Femur (tissue), 1 donor: ENCODE measurements at regions not wholly inside any gene's neighbourhood (a gene's known extent, or its start where the extent isn't known, plus 50 kb on each side); places are given as distances from the start of the nearest gene placed in this dataset.
A peak's percentile ranks its signal among the peaks of the same experiment; 100 is the strongest.

Experiments used
- DNase-seq: peaks from one replicate; pipeline ENCODE4 v3.0.0-alpha.2; 2017

DNA sequence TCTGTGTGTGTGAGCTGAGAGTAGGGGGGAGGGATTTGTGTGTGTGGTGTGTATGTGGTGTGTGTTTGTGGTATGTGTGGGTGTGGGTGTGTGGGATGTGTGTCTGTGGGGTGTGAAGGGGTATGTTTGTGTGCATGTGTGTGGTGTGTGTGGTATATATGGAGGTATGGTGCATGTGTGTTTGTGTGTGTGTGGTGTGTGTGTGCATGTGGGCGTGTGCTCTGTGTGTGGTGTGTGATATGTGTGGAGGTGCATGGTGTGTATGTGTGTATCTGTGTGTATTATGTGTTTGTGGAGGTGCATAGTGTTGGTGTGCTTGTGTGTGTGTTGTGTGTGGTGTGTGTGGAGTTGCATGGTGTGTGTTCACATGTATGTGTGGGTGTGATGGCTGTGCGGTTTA, 106.0 kb downstream of the CMPK2 start:
- DNase-seq, result no peak

DNA sequence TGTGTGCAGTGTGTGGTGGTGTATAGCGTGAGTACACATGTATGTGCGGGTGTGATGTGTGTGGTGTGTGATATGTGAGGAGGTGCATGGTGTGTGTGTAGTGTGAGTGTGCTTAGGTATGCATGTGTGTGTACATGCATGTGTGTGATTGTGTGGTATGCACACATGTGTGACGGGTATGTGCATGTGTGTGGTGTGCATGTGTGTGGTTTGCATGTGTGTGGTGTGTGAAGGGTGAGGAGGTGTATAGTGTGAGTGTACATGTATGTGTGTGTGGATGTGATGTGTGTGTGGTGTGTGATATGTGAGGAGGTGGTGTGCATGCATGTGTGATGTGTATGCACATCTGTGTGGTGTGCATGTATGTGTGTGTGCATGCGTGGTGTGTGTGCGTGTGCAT, 105.6 kb downstream of the CMPK2 start:
- no peak for DNase-seq

DNA sequence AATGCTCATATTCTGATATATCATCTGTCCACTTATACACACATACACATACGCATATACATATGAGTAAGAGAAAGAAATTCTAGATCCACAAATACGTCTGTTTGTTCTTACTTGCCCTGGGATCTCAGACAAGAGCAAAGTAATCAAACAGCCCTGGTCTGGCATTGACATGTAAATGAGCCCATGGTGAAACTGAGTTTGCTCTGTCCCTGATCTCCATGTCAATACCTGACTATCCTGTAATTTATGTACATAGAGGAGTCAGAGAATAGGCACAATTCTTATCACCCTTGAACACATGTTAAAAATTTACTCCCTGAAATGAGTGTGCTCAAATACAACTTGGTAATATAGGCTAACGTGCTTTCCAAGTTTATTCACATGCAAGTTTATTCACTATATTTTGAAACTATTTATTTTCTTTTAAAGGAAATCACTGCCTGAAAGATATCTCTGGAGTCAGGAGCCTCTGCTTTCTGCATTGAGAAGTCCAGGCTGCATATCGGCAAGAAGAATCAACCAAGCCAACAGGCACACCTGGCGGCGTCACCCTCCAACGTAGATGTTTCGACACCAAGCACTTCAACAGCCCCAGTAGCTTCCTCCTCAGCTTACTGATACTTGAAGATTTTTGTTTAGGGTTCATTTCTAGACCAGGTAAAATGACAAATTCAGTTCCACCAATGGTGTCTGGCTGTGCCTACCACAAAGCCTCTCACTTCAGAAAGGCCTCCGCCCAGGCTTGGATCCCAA, 100.6 kb downstream of the CMPK2 start:
- no peak for DNase-seq

DNA sequence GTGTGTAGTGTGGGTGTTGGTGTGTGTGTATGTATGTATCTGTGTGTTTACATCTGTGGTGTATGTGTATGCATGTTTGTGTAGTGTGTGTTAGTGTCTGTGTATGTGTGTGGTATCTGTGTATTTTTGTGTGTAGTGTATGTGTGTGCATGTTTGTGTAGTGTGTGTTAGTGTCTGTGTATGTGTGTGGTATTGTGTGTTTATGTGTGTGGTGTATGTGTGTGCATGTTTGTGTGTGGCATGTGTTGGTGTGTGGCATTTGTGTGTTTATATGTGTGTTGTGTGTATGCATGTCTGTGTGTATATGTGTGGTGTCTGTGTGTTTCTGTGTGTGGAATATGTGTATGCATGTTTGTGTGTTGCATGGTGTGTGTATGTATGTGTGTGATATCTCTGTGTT, 96.4 kb downstream of the CMPK2 start:
- DNase-seq, result no peak

DNA sequence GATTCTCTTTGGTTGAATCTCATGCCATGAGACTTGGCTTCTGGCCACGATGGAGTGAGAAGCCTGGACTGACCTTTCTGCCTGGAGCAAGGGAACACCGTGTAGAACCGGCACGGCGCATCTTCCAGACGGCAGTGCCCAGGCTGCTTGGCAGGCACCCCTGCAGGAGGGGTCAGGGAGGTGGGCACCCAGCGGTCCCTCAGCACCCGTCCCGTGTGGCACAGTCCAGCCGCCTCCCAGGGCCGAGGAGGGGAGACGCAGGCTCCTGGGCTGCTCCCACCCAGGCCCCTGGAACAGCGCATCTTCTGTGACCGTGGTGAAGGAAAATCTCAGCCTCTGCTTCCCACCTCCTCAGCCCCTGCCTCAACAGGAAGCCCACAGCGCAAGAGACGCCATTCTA, 95.7 kb downstream of the CMPK2 start:
- DNase-seq, result no peak

DNA sequence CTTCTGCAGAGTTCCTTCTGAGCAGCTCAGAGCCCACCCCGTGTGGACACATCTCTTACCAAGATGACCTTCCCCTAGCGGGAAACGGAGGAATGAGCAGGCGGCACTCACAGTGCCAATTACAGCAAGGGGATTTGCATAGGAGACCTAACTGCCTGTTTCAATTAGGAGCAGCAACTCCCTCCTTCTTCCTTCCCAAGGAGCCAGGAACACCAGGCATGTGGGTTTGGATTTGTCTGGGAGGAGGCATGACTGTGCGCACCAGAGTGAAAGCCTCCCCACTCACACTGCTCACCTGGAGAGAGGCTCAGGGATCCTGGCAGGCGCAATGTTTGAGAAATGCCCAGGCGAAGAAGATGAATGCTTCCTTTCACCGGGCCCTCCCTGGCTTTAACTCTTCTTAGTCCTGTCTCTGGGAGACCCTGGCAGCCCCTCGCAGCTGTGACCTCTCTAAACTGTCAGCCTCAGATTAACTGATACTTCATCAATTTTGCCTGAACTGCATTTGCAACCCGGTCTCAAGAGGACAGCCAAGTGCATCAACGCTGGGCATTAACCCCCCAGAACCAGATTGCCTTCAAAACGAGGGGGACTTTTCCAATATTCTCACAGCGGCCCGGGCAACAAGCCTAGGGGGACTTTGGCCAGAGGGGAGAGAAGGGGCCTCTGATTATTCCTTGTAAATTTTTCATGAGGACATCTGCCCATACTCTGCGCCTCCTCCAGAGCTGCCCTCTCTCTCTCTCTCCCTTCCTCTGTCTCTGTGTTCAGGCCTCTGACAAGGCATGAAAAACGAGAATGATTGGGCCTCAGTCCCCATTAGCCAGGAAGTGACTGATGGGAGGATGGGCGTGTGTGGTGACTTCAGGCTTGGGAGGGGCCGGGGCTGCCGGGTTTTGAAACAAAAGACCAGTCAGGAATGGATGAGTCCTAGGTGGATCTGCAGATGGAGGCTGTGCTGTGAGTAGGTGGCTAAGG, 93.8 kb downstream of the CMPK2 start:
- no peak for DNase-seq

DNA sequence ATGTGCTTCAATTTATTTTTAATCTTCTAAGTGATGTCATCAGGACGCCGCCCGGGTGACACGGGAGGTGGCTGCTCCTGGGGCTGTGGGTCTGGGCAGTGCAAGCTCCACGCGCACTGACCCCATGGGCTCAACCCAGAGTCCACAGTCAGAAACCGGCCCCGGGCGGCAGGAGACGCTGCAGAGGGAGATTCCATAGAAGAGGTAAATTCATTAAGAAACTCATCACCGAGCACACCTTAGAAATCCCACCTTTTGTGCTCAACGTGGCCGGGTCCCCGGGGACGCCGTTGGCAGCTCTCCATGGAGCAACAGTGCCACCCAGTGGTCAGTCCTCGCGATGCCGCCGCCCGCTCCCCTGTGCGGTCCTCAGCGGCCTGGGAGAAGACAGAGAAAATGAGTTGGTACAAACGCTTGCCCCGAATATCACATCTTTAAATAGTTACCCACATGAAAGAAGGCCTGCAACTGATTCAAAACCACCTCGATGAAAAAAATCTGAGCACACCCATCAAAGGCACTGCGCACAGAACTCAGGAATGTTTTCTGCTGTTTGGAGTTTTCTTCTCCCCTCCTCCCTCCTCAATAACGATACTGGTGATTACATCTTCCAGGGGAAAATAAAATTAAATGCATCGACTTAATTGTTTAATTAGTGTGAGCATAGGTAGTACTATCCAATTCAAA, 92.6 kb downstream of the CMPK2 start:
- DNase-seq, result peak; percentile 80

DNA sequence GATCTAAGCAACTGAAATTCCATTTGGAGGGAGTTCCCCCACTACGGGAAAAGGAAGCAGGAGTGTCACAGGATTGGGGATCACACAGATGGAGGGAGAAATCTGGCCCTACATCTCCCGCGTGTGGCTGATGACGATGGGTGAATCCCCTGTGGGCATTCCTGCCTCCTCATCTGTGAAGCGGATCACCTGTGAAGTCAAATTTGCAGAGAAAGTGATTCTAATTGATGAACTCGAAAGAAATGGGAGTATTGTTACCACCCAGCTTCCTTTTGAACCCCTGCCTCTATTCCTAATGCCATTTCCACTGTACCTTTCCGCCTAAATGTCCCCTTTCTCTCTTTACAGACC, 92.0 kb downstream of the CMPK2 start:
- DNase-seq, result no peak

DNA sequence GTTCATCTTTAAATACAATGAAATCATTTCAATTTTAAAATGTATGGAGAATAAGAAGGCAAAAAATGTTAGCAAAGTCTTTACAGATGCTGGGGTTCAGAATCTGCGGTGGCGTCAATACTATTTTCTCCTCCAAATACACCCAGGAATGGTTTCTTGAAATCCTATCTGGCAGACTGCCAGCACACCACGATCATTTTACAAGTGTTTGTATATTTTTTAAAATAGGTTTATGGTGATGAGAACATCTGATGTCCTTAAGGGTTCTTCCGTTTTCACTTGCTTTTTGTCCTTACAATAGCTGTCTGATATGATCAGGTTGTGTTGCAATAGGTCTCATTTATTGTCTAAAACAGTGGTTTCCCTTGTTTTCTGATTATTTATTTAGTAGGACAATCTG, 89.6 kb downstream of the CMPK2 start:
- no peak for DNase-seq

DNA sequence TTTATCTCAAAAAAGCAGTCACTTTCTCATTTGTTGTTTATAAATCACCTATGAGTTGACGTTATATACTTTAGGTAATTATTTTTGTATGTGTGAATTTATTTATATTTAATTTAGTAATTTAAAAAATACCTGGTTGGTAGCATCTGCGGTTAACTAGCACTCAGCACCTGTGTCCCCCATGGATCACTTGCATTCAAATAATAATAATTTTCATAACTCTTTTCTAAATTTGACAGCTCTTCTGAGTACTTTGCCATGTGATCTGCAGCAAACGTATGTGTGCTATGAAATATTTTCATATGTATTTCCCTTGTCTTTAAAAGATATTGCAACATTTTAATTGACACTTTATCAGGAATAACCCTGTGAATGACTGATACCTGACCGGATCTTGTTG, 88.1 kb downstream of the CMPK2 start:
- no peak for DNase-seq

DNA sequence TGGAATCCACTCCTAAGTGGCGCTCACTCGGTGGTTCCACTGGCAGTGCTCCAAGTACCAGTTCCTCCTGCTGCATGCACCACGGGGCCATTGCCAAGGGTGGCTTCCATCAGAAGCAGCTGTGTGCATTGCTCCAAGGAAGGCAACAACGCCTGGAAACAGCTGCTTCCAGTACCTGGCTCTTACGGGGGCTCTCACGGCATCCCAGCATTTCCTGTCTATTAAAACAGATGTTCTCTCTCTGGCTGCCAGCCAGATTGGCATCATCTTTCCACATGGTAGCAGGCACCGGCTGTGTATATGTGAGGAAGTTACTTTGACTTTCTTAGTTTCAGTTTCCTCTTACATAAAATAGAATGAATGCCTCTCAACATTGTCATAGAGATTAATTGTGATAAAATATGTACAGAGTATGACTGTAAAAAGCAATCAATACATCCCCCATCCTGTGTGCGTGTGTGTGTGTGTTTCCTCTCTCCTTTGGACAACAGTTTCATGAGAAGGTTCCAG, 84.9 kb downstream of the CMPK2 start:
- DNase-seq, result peak; percentile 87

DNA sequence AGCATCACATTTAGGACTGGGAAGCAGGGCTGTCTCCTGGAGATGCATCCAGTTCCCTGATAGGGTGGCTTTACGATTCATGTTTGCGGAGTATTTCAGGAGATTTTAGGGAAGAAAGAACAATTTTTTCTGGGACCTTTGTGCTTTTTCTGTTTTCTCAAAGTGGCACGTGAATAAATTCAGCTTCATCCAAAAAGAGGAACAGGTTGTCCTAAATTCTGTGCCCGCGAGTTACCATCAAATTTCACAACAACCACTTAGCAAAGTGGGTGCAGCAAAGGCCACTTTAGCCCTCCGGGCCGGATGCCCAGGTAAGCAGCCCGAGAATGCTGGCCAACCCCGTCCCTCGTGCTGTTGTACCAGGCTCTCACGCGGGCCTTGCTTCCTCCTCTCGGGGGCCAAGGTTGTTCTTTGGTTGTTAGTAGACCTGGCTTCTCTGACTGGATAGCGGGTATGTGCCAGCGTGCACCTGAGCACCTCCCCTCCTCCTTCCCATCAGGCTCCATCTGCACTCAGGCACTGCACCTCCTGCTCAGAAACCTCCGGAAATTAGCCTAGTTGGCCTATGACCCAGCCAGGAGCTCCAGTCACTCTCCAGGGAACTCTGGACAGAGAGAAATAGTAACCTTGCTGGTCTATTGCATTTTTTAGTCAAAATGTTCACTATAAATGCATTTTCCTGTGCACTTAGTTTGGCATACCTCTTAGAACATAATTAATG, 83.0 kb downstream of the CMPK2 start:
- DNase-seq, result no peak

DNA sequence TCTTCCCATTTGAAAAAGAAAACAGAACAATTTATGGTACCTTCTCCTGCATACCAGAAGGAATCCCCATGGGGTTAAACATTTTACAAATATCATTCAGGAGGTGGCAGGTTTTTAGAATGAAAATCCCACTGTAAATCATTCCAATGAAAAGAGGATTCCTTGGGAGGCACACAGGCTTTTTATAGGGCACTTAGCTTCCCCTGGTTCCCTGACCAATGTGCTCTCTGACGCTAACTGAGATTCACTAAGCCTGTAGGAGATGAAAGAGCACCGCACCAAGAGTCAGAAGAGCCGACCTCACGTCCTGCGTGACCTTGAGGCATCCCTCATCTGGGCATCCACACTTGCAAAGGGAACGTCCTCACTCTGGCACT, 82.5 kb downstream of the CMPK2 start:
- no peak for DNase-seq

DNA sequence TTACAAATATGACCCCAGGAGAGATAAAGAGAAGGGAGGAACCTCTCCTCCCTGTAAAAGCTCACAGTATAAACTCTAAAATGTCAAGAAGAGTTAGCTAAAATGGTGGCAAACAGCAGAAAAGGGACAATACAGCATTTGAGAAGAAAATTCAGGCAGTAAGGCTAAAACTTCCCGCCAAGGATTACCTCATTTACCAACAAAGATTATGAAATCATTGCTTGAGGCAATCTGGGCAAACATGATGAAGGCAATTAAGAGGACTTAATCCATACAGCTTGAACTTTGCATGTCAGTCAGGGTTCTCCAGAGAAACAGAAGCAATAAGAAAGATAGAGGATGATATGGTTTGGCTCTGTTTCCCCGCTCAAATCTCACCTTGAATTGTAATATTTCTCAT, 81.4 kb downstream of the CMPK2 start:
- no peak for DNase-seq

DNA sequence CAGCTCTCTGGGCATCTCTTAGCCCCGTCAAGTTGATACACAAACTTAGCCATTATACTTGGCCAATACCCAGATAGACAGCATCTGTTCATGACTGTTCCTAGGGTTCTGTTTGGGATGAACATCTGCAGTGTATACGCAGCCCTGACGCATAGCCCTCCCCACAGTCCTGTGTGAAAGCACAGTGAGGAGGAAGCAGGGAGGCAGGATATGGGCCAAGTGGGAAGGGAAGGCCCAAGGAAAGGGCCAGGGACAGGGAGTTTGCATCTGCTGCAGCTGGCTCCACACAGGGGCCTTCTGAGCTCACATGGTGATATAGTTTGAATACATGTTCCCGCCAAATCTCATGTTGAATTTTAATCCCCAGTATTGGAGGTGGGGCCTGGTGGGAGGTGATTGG, 80.2 kb downstream of the CMPK2 start:
- DNase-seq, result peak; percentile 36

DNA sequence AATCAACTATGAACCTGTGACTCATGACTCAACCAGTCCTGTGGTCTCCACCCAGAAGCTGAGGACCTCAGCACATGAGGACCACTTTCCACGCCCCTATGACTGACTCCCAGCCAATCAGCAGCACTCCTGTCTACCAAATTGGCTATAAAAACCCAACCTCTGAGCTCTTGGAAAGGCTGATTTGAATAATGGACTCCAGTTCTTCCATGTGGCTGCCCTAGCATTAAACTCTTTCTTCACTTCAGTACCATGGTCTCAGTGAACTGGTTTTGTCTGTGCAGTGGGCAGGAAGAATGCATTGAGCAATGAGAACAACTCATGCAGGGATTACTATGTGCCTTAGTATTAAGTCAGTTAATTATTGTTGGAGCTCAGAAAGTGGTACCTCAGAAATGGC, 78.3 kb downstream of the CMPK2 start:
- no peak for DNase-seq

DNA sequence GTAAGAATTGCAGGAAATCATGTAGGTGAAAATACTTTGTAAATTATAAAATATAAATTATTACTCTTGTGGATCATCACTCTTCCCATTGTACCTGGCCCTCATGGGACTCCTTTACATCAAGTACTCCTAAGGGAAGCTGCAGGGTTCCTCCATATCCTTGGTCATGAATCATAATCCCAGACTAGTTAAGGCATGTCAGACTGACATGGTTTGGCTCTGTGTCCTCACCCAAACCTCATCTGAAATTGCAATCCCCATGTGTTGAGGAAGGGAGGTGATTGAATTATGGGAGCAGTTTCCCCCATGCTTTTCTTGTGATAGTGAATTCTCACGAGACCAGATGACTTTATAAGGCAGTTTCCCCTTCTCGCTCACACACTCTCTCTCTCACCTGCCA, 77.1 kb downstream of the CMPK2 start:
- DNase-seq, result no peak

DNA sequence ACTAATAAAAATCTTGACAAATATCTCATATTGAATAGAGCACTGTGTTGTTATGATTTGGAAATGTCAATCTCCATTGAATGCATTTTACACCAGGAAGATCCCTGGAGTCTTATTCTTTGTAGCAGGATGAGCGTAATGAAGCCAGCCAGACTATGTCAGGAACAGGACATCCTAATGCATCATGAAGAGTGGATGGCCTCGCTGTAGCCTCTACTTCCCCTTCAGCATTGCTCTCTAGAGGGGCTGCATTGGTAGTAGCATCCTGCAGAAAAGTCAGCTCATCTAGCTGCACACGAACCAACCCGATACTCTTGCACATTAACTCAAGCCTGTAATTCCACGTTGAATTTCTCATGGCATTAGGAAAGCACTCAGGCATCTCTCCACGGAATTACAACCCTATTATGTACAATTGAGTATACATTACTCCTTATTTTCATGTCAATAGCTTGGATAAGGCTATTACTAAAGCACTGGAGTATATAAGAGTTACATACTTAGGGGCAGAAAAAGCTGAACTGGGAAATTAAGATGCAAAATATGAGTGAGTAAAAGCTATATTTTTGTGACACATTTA, 76.1 kb downstream of the CMPK2 start:
- no peak for DNase-seq

DNA sequence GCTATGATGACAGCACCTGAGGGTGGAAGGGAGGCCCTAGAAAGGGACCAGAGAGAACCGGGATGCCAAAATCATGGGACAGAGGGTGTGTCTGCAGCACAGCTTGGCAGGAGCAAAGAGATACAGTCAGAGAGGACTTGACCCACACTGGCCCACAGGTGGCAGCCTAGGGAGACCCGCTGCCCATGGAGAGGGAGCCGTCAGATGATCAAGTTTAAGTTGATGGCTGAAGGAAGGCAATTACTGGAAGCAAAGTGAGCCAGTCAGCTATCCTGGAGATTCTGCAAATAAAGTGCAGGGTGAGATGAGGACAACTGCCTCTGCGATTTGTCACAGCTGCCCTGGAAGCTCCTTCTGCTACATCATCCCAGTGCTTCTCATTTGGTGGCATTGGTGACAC, 74.0 kb downstream of the CMPK2 start:
- no peak for DNase-seq

DNA sequence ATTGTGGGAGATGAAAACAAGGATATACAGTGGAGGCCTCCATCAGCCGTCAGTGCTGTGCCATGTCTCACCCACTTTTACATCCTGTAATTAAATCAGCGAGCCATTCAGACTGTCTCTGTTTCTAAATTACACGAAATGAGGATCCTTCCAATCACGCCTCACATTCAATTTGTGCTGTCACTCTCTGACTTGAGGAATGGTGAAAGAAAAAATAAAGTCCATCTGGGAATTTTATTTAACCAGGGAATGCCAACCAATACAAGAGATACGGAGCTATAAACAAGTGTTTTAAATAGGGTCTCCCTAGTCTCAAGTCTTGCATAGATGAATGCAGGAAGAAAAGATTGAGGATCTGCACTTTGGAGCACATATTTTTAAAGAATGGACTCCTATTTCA, 72.8 kb downstream of the CMPK2 start:
- no peak for DNase-seq

DNA sequence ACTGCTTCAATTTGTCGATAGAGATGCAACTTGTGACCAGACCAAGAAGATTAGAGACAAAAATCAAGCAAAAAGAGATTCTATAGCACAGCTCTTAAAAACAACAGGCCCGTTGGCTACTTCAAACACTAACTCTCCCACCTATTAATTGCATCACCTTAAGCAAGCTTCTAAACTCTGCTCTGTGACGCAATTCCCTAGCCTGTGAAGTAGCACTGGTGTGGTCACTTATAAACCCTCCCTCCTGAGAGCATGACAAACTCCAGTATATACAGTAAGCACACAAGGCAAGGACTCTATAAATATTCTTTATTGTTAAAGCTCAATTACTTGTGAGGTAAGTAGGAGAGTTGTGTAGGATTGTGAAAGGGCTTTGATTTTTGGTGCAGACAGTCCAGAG, 72.3 kb downstream of the CMPK2 start:
- DNase-seq, result no peak

DNA sequence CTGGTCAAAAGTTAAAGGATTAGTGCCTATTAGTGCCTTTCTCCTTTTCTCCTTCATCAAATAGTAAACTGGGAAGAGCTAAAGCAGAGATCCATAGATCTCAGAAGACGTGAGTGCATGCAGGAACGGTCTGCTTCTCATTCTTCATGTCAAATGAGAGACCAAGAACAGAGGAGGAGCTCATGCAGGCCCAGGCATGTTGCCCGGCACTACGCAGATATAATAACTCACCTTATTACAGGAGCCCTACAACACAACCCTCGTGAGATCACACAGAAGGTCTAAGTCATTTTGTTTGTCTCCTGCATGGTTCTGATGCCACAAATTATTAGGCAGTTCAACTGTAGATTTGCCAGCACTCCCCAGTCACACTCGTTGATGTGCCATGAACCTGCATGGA, 71.8 kb downstream of the CMPK2 start:
- no peak for DNase-seq

DNA sequence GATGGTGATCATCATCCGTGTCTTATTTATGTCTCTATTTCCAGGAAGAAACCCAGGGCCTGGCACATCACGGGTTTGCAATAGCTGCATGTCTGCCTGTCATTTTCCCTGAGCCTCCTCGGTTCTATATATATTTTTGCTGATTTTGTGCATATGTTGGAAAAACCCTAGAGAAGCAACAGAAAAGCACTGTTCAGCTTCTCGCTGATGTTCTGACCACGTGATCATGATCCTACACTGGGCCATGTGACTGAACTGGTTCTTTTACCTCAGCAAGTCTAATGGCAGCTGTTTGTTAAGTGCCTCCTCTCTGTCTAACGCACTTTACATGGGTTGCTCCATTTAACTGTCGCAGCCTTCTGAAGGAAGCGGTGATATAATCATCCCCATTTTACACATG, 71.3 kb downstream of the CMPK2 start:
- no peak for DNase-seq
